Pancreas (tissue), 10 donors: ENCODE measurements at regions not wholly inside any gene's neighbourhood (a gene's known extent, or its start where the extent isn't known, plus 50 kb on each side); places are given as distances from the start of the nearest gene placed in this dataset.

Experiments
- ATAC-seq, 4 donors: fragments of 200-7000 bp; cut with Tn5 transposase; one replicate each; pipeline versions ENCODE4 v1.8.0 to v1.9.1; 2020; ENCODE audit warnings: mild to moderate bottlenecking in 4 of 4, moderate library complexity in 4 of 4
- DNase-seq, 6 donors: peaks; one replicate each; pipeline ENCODE4 v3.0.0-alpha.2; 2020
- FAIRE-seq: peaks from 2 replicates; lab custom pipeline; 2012; peaks lifted over from hg19 to GRCh38; lab: Jason Lieb, UNC
- H3K27ac ChIP-seq, 4 donors: fragments of 200-600 bp; sonication (generic); 1 replicate in 3 of 4; 2 replicates in 1 of 4; pipeline versions ENCODE4 v1.5.0 to v1.8.0; 2020
- H3K27me3 ChIP-seq, 4 donors: fragments of 200-600 bp; one replicate each; pipeline ENCODE4 v1.8.0; 2021
- H3K36me3 ChIP-seq, 3 donors: fragments of 200-600 bp; sonication (generic) in 1 of 3; one replicate each; pipeline versions ENCODE4 v1.5.0 to v1.8.0; 2020 to 2021
- H3K4me1 ChIP-seq, 3 donors: fragments of 200-600 bp; one replicate each; pipeline ENCODE4 v1.8.0; 2021
- H3K4me3 ChIP-seq, 4 donors: fragments of 200-600 bp; sonication (generic) in 2 of 4; one replicate each; pipeline versions ENCODE4 v1.5.0 to v1.8.0; 2020 to 2021
- H3K9me3 ChIP-seq, 4 donors: fragments of 200-600 bp; one replicate each; pipeline ENCODE4 v1.8.0; 2021
- CTCF ChIP-seq, 4 donors: fragments of 200-600 bp; sonication (generic) in 3 of 4; IDR thresholded peaks; one replicate each; pipeline versions ENCODE4 v1.5.0 to v1.8.0; 2021; ENCODE audit warnings: antibody characterized with exemption in 4 of 4
- WGBS, 2 donors: extraction: QIAGEN DNeasy Blood & Tissue Kit; methylation state at CpG; one replicate each; pipeline ENCODE4 v1.1.7; 2013; 5-methylcytosine and 5-hydroxymethylcytosine counted together
- intact Hi-C, 3 donors: fragments of 100-400 bp; cut with DNase I; formaldehyde crosslinking; loops; one replicate each; pipeline versions ENCODE4 v1.11.1 to v1.14.2; 2022
- donor health status: healthy with polysubstance abuse.
- donor health status: DM: no; HTN: no; CAD: no; lungs with moderate emphysema.
- donor health status: DM: no; HTN: no; CAD: no.
- donor health status: control.
- donor health status: control.
- donor health status: Bipolar disorder and iron deficiency.
- donor health status: DM: yes; HTN: yes; CAD: no.
- donor health status: DM: no; HTN: no; CAD: no.
- donor health status: DM: no; HTN: no; CAD: no.
- donor health status: DM: yes; HTN: yes; CAD: no.

- intact Hi-C loops: no loop called here
- H3K4me1 ChIP-seq: no peaks in the 10 kb centered on the region
- 79 to 93% methylated on average over 3 of the region's 3 CpGs for WGBS, 2 donors
- no peaks in the 10 kb centered on the region for H3K36me3 ChIP-seq
- H3K9me3 ChIP-seq: no peaks in the 10 kb centered on the region
- no peak for TF ChIP-seq CTCF (IDR thresholded peaks at IDR 0.05)
- no peak overlapping the region for H3K27ac ChIP-seq
- no peak for DNase-seq
- H3K27me3 ChIP-seq: no peaks in the 10 kb centered on the region
- ATAC-seq: no peak
- H3K4me3 ChIP-seq: no peak overlapping the region
- FAIRE-seq: no peak
These were observed 791.5 kb upstream of the MGAT4C start for GRCh38 chr12:87047691-87048090.

- no peak for ATAC-seq
- H3K4me3 ChIP-seq: no peak overlapping the region
- H3K36me3 ChIP-seq: no peaks in the 10 kb centered on the region
- H3K27ac ChIP-seq: no peak overlapping the region
- no peaks in the 10 kb centered on the region for H3K9me3 ChIP-seq
- no peak for TF ChIP-seq CTCF (IDR thresholded peaks at IDR 0.05)
- 65 to 76% methylated on average over 1 of the region's 1 CpG for WGBS, 2 donors
- H3K27me3 ChIP-seq: no peaks in the 10 kb centered on the region
- no peak for FAIRE-seq
- H3K4me1 ChIP-seq: no peaks in the 10 kb centered on the region
- intact Hi-C loops: no loop called here
- DNase-seq: no peak
These were observed 783.3 kb upstream of the MGAT4C start for GRCh38 chr12:87039536-87039935.

- Histone ChIP-seq H3K4me3 (no peak overlapping the region), H3K27me3 (no peaks in the 10 kb centered on the region), H3K36me3 (no peaks in the 10 kb centered on the region), H3K4me1 (no peaks in the 10 kb centered on the region), H3K27ac (no peak overlapping the region), H3K9me3 (no peaks in the 10 kb centered on the region)
- intact Hi-C loops: no loop called here
- ATAC-seq (no peak), DNase-seq (no peak), FAIRE-seq (no peak)
- WGBS, 2 donors: 80 to 84% methylated on average over 3 of the region's 3 CpGs
- TF ChIP-seq CTCF (IDR thresholded peaks at IDR 0.05): no peak
These were observed 781.9 kb upstream of the MGAT4C start for GRCh38 chr12:87038098-87038497.

GRCh38 chr12:87025976-87026375, 769.8 kb upstream of the MGAT4C start:
- FAIRE-seq: no peak
- DNase-seq: no peak
- WGBS, 2 donors: 67 to 80% methylated on average over 5 of the region's 5 CpGs
- intact Hi-C loops: no loop called here
- Histone ChIP-seq H3K9me3 (no peaks in the 10 kb centered on the region), H3K4me3 (no peak overlapping the region), H3K4me1 (no peaks in the 10 kb centered on the region), H3K36me3 (no peaks in the 10 kb centered on the region), H3K27ac (no peak overlapping the region), H3K27me3 (no peaks in the 10 kb centered on the region)
- no peak for ATAC-seq
- TF ChIP-seq CTCF (IDR thresholded peaks at IDR 0.05): no peak

GRCh38 chr12:87021400-87021799, 765.2 kb upstream of the MGAT4C start:
- intact Hi-C loops: no loop called here
- Histone ChIP-seq H3K4me1 (no peaks in the 10 kb centered on the region), H3K27me3 (no peaks in the 10 kb centered on the region), H3K9me3 (no peaks in the 10 kb centered on the region), H3K36me3 (no peaks in the 10 kb centered on the region), H3K27ac (no peak overlapping the region), H3K4me3 (no peak overlapping the region)
- ATAC-seq: no peak
- no peak for TF ChIP-seq CTCF (IDR thresholded peaks at IDR 0.05)
- 53 to 70% methylated on average over 2 of the region's 2 CpGs for WGBS, 2 donors
- FAIRE-seq: no peak
- no peak for DNase-seq
